ENCODE measurements at regions not wholly inside any gene's neighbourhood (a gene's known extent, or its start where the extent isn't known, plus 50 kb on each side); places are given as distances from the start of the nearest gene placed in this dataset.

DNA sequence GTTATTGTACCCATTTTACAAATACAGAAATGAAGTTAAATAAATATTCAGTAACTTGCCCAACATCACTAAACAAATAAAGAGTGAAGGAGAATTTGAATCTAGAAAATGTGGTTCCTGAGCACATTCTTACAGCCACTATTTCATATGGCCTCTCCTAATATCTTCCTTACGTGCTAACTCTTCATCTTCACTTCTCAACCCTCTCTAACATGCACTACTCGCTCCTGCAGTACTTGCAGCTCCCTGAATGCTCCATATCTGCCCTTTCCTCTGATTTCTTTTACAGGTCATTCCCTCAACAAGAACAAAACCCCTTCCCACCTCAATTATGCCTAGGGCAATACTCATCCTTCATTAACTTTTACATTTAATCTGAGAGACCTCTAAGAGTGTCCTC lies 711.5 kb downstream of the CETN3 start:
- Histone ChIP-seq H3K9ac (ENCODE audit: low read length) (no peak overlapping the region), H2AFZ (ENCODE audit: low read depth, low read length, severe bottlenecking) (no peak overlapping the region), H3K27ac (ENCODE audit: low read depth, low read length) (no peak overlapping the region), H3K4me3 (ENCODE audit: insufficient read depth, low read length, poor library complexity, severe bottlenecking) (no peak overlapping the region), H3K36me3 (ENCODE audit: low read length) (no peaks in the 10 kb centered on the region), H3F3A (ENCODE audit: insufficient read depth) (no peaks in the 10 kb centered on the region), H3K9me2 (replicated peaks; ENCODE audit: insufficient read depth, low read length) (no peaks in the 10 kb centered on the region), H4K20me1 (ENCODE audit: low read depth, low read length) (no peaks in the 10 kb centered on the region), H3K27me3 (ENCODE audit: low read length) (no peaks in the 10 kb centered on the region), H3K4me2 (ENCODE audit: low read depth, low read length, poor library complexity, severe bottlenecking) (no peak overlapping the region), H3K9me3 (ENCODE audit: insufficient read depth, low read length) (no peaks in the 10 kb centered on the region), H3K79me2 (ENCODE audit: insufficient read depth, low read length) (no peaks in the 10 kb centered on the region)
- TF ChIP-seq EZH2phosphoT487 (conservative IDR thresholded peaks at IDR 0.05; ENCODE audit: low read length): no peak

- no peaks in the 10 kb centered on the region for H3K27me3 ChIP-seq (ENCODE audit: low read length)
- H3K9me3 ChIP-seq (ENCODE audit: insufficient read depth, low read length): no peaks in the 10 kb centered on the region
- no peak overlapping the region for H3K9ac ChIP-seq (ENCODE audit: low read length)
- no peak overlapping the region for H3K27ac ChIP-seq (ENCODE audit: low read depth, low read length)
- H3K4me3 ChIP-seq (ENCODE audit: insufficient read depth, low read length, poor library complexity, severe bottlenecking): no peak overlapping the region
- TF ChIP-seq EZH2phosphoT487 (conservative IDR thresholded peaks at IDR 0.05; ENCODE audit: low read length): no peak
- no peak for TF ChIP-seq CTCF (IDR thresholded peaks at IDR 0.05; ENCODE audit: insufficient read depth, low read length, poor library complexity, severe bottlenecking)
- H3K79me2 ChIP-seq (ENCODE audit: insufficient read depth, low read length): no peaks in the 10 kb centered on the region
- no peak overlapping the region for H3K4me2 ChIP-seq (ENCODE audit: low read depth, low read length, poor library complexity, severe bottlenecking)
- no peaks in the 10 kb centered on the region for H3K9me2 ChIP-seq (replicated peaks; ENCODE audit: insufficient read depth, low read length)
- H2AFZ ChIP-seq (ENCODE audit: low read depth, low read length, severe bottlenecking): no peak overlapping the region
- H4K20me1 ChIP-seq (ENCODE audit: low read depth, low read length): no peaks in the 10 kb centered on the region
- H3F3A ChIP-seq (ENCODE audit: insufficient read depth): no peaks in the 10 kb centered on the region
- no peaks in the 10 kb centered on the region for H3K36me3 ChIP-seq (ENCODE audit: low read length)
Measured at GRCh38 chr5:89697581-89697980, 712.0 kb downstream of the CETN3 start.

DNA sequence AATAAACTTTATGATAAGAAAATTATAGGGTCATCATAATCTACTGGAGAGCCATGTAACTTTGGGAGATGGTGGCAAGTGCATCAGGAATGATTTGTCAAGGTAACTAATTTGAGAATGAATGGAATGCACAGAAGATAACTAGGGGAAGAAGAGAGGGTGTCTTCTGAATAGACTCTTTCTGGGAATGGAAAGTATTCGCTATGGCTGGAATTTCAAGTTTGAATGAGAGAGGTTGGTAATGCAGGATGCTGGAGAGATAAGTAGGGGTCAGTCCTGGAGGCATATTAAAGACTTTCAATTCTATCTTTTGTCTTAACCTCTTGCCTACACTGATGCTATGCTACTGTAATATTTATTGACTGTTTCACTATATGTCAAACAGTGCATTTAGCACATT lies 714.2 kb downstream of the CETN3 start:
- no peak overlapping the region for H3K4me2 ChIP-seq (ENCODE audit: low read depth, low read length, poor library complexity, severe bottlenecking)
- H3K27me3 ChIP-seq (ENCODE audit: low read length): no peaks in the 10 kb centered on the region
- H3K27ac ChIP-seq (ENCODE audit: low read depth, low read length): no peak overlapping the region
- no peaks in the 10 kb centered on the region for H3K9me3 ChIP-seq (ENCODE audit: insufficient read depth, low read length)
- no peaks in the 10 kb centered on the region for H4K20me1 ChIP-seq (ENCODE audit: low read depth, low read length)
- no peak overlapping the region for H3K4me3 ChIP-seq (ENCODE audit: insufficient read depth, low read length, poor library complexity, severe bottlenecking)
- no peak for TF ChIP-seq CTCF (IDR thresholded peaks at IDR 0.05; ENCODE audit: insufficient read depth, low read length, poor library complexity, severe bottlenecking)
- no peak for TF ChIP-seq EZH2phosphoT487 (conservative IDR thresholded peaks at IDR 0.05; ENCODE audit: low read length)
- no peak overlapping the region for H3K9ac ChIP-seq (ENCODE audit: low read length)
- no peaks in the 10 kb centered on the region for H3K9me2 ChIP-seq (replicated peaks; ENCODE audit: insufficient read depth, low read length)
- H3F3A ChIP-seq (ENCODE audit: insufficient read depth): no peaks in the 10 kb centered on the region
- no peak overlapping the region for H2AFZ ChIP-seq (ENCODE audit: low read depth, low read length, severe bottlenecking)
- H3K79me2 ChIP-seq (ENCODE audit: insufficient read depth, low read length): no peaks in the 10 kb centered on the region
- no peaks in the 10 kb centered on the region for H3K36me3 ChIP-seq (ENCODE audit: low read length)

DNA sequence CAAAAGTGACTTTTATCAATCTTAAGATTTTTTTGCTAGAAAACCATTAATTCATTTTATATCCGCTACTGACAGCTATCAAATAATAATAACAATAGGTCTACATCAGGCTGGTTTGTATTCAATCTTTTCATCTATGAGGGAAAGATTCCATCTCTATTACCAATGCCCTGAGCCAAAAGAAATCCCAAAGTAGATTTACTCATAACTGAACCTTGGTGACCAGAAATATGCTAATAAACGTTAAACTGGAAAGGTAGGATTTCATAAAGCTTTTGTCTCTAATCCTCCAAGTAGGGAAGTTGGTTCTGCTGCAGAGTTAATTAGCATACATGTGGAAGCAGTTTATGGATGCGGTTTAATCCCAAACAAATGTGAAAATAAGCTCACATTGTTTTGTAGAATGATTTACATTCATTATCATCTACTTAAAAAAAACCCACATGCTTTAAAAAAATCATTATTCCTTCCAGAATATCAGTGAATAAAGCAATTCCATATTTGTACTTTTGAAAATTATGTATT lies 715.5 kb downstream of the CETN3 start:
- H3K4me3 ChIP-seq (ENCODE audit: insufficient read depth, low read length, poor library complexity, severe bottlenecking): no peak overlapping the region
- H3K27me3 ChIP-seq (ENCODE audit: low read length): no peaks in the 10 kb centered on the region
- no peaks in the 10 kb centered on the region for H3K79me2 ChIP-seq (ENCODE audit: insufficient read depth, low read length)
- TF ChIP-seq EZH2phosphoT487 (conservative IDR thresholded peaks at IDR 0.05; ENCODE audit: low read length): no peak
- TF ChIP-seq CTCF (IDR thresholded peaks at IDR 0.05; ENCODE audit: insufficient read depth, low read length, poor library complexity, severe bottlenecking): no peak
- no peak overlapping the region for H2AFZ ChIP-seq (ENCODE audit: low read depth, low read length, severe bottlenecking)
- H4K20me1 ChIP-seq (ENCODE audit: low read depth, low read length): no peaks in the 10 kb centered on the region
- no peak overlapping the region for H3K9ac ChIP-seq (ENCODE audit: low read length)
- H3K9me3 ChIP-seq (ENCODE audit: insufficient read depth, low read length): no peaks in the 10 kb centered on the region
- no peak overlapping the region for H3K27ac ChIP-seq (ENCODE audit: low read depth, low read length)
- H3K4me2 ChIP-seq (ENCODE audit: low read depth, low read length, poor library complexity, severe bottlenecking): no peak overlapping the region
- H3K36me3 ChIP-seq (ENCODE audit: low read length): no peaks in the 10 kb centered on the region
- no peaks in the 10 kb centered on the region for H3F3A ChIP-seq (ENCODE audit: insufficient read depth)
- no peaks in the 10 kb centered on the region for H3K9me2 ChIP-seq (replicated peaks; ENCODE audit: insufficient read depth, low read length)

All from SU-DHL-6 (cell line).